SIG-M5 treated with dmso at 0.1 percent for 504 hours (cell line): ENCODE measurements at regions not wholly inside any gene's neighbourhood (a gene's known extent, or its start where the extent isn't known, plus 50 kb on each side); places are given as distances from the start of the nearest gene placed in this dataset.
A peak's percentile ranks its signal among the peaks of the same experiment; 100 is the strongest.

ENCODE experiments used
- DNase-seq: peaks from one replicate; lab custom pipeline; 2025; ENCODE audit not compliant: unreplicated experiment; lab: John Stamatoyannopoulos, UW

- DNase-seq, result no peak
Observed at GRCh38 chr2:237150186-237150585, 64.5 kb downstream of the COPS8 start.

DNA sequence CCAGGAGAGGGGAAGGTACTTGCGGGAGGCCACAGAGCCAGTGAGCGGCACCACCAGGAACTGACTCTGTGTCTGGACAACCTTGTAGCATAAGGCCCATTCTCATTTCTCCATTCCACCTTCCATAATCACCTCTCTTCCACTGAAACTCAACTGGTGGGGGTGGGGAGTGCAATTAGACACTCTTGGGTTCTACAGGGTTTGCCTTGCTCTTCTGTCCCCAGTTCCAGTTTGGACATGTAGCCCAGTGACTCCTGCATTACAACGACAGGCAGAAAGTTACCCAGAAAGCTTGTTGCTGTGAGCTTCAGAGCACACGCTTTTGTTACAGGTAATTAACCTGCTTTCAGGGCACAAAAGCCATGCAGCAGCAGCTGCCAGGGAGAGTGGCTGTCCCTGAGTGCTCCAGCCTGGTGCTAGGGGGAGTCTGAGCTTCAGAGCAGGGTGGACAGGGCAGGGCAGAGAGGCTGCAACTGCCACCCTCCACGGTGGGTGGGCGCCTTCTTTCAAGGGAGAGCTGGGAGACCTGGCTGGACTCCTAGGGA lies 65.2 kb downstream of the COPS8 start:
- DNase-seq, result no peak

- DNase-seq, result no peak
Observed at GRCh38 chr2:237152361-237152760, 66.7 kb downstream of the COPS8 start.

DNA sequence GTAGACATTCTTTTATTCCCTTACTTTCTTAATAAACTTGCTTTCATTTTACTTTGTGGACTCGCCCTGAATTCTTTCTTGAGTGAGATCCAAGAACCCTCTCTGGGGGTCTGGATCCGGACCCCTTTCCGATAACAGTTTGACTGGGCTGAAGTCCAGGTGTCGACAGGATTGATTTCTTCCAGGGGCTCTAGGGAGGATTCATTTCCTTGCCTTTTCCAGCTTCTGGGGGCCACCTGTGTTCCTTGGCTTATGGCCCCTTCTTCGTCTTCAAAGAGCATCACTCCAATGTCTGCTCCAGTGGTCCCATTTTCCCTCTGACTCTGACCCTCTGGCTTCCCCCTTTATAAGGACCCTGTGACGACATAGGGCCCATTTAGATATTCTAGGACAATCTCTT lies 67.5 kb downstream of the COPS8 start:
- no peak for DNase-seq

- peak; percentile 36 for DNase-seq
Observed at GRCh38 chr2:237154082-237154638, 68.5 kb downstream of the COPS8 start.

DNA sequence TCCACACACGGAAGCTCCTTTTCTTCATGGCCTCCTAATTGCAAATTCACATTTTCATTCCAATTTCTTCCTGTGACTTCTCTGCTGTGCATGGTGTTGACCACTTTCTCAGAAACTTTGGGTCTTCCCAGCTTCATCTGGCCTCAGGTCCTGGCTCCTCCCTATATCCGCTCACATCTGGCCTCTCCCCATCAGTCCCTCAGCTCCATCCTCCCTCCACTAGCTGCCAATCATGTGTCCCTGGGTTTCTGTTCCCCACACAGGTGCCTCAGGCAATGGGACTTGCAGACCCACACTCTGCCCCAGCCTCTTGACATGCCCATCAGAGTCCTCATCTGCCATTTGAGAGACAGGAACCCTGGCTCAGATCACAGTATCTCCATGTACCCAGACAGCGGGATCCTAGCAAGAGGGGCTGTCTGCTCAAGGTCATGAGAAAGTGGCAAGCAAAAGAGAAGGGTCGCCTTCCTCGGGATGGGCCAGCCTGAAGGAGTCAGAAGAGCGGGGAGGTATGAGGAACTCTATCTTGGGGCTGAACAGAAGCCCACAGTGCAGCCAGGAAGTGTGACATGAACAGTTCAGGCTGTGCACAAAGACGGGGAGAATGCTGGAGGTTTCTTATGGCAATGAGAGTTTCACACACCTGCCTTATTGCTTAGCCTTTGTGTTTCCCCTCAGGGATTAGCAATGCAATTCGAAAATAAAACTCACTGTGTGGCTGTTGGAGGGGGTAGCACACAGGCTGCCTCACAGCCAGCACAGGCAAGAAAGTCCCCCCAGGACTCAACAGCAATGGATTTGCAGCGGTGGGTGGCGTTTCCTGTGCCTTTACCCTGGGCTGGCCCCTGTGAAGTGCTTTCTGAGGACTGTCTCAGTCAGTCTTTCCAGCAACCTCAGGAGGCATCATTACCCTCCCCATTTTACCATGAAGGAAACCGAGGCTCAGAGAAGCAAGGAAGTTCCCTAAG lies 69.5 kb downstream of the COPS8 start:
- DNase-seq, result no peak

DNA sequence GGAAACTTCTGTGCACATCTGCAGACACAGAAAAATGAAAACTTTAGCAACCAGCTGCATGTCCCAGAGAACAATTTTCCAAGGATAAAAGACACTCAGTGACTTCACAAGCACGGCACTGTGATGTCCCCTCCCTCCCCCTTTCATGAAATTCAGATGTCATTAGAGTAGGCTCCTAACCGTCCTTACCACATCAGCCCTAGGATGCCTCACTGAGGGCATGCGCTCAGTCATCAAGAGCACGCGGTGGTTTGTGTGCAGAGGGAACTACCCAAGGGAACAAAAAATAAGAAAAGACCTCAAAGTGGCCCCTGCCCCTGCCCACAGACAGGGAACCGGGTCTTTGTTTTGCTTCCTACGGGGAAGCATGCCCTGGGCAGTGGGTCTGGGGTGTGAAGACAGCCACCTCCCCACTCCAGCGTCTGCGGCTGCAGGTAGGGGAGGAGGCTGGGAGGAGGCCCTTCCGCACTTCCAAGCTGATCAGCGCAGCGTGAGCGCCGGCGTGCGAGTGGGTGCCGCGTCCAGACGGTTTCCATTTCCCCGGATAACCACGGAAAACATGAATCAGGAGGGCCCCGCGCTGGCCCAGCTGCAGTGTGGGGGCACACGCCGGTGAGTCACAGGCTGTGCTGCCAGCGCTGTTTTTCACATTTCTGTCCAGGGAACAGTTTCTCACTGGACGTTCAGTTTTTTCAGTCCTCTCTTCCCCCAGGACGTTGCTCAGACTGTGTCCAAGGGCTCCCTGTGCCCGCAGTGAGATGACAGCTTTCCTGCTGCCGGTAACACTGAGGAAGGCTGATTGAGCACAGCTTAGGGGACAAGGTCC lies 70.6 kb downstream of the COPS8 start:
- no peak for DNase-seq

- no peak for DNase-seq
Observed at GRCh38 chr2:237156857-237157779, 71.4 kb downstream of the COPS8 start.

DNA sequence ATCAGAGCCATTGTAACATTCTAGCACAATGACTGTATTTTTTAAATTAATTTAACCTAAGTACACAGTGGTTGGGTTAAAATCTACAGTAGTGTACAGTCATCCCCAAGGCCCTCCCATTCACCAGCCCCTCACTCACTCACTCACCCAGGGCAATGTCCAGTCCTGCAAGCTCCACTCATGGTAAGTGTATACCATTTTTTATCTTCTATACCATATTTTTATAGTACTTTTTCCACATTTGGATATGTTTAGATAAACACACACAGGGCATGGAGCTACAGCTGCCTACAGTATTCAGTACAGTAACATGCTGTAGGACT lies 72.1 kb downstream of the COPS8 start:
- no peak for DNase-seq

DNA sequence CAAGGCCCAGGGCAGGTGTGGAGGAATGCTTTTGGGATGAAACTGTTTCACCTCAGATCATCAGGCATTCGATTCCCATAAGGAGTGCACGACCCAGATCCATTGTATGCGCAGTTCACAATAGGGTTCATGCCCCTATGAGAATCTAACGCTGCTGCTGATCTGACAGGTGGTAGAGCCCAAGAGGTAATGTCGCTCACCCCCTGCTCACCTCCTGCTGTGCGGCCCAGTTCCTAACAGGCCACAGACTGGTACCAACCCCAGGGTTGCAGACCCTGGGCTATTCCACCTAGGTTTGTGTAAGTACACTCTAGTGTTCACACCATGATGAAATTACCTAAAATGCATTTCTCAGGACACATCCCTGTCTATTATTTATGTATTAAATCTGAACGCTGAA lies 72.5 kb downstream of the COPS8 start:
- no peak for DNase-seq

- DNase-seq, result no peak
Observed at GRCh38 chr2:237159006-237159911, 73.6 kb downstream of the COPS8 start.

- DNase-seq, result no peak
Observed at GRCh38 chr2:237160271-237160919, 74.7 kb downstream of the COPS8 start.

GRCh38 chr2:237161189-237161588 lies 75.5 kb downstream of the COPS8 start:
- DNase-seq, result no peak

DNA sequence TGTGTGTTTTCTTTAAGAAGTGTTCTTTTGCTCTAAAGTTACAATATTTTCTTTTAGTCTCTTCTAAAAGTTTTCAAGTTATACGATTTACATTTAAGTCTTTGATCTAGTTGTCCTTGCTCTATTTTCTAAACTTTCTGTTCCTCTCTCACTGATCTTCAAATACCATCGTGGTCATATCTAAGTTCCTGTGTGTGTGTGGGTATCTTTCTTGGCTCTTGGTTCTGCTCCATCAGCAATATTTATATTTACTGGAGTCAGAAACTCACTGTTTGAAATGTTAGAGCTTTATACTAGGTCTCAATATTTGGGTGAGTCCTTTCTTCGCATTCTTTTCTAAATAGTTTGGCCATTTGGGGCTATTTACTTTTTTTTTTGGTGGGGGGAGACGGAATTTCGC lies 77.3 kb downstream of the COPS8 start:
- DNase-seq, result no peak

DNA sequence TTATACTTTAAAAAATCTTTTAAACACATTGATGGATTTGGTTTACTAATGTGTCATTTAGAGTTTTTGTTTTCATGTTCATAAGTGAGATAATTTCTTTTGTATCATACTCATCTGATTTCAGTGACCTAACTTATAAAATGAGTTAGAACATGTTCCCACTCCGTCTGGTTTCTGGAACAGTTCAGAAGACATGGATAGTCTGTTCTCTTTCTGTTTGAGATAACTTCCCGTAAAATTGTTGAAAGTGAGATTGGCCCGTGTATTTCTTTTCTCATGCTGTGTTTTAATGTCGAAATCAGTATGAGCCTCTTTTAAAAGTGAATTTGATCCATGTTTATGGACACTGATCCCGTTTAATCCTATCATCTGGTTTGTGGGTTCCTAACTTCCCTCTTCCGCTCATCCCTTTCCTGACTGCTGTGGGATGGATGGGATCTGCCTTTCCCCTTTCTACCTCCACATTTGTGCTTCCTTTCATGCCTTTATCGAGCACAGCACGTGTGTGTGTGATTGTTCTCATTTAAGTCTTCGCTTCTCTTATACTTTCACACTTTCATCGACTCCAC lies 78.9 kb downstream of the COPS8 start:
- no peak for DNase-seq

DNA sequence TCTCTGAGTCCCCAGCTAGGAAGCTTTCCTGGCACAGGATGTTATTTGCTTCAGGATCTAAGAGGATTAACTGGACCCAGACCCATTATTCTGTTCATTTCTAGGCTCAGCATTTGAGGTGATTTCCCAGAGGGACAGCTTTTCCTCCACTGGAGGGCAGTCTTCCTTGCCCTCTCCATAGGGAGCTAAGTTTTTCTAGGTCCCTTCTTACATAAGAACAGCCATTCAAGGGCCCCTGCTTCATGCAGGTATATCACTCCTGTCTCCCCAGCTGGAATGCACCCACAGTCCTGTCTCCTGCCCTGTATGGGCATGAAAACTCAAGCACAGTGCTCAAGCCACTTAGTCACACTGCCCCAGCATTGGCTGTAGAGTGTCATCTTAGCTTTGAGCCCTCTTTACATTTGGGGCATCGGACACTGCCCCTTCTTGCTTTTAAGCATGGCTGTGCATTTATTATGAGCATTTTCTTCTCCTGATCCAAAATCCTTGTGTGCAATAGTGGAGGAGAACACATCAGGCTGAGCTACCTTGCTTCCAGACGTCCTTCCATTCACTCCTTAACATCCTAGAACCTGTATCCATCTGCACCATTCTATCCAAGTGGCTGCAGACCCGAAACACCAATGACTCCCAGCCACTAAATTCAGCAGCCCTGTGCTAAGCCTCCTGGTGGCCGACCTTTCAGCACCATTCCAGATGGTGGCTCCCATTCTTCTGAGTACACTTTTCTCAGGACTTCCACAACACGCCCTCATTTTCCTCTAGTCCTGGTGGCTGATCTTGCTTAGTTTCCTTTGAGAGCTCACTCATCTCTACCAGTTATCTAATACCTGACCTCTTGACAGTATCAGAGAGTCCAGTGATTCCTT lies 80.0 kb downstream of the COPS8 start:
- peak; percentile 13 for DNase-seq

DNA sequence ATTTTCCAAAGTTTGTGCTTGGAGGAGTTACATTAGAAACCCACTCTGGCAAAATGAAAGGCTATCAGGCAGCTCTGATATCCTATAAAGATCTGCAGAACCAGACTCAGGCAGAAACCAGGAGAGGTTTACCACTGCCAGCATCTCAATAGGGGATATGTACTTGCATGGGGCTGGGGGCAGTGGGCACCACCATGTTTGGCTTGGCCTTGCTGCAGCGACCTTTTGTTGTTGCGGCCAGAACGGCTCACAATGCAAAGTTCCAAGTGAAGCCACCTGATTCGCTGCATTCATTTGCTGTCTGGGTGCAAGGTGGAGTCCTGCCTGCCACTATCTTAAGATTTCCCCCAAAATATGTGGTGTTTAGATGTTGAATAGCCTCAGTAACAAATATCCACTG lies 81.3 kb downstream of the COPS8 start:
- no peak for DNase-seq

GRCh38 chr2:237167934-237168333 lies 82.2 kb downstream of the COPS8 start:
- DNase-seq, result no peak
